Activated CD8-positive, alpha-beta memory T cell treated with anti-CD3 and anti-CD28 coated beads, Interleukin-2, amount 10 ng/mL, durations not matched to agents 7 days and 5 days (primary cell): ENCODE measurements at regions not wholly inside any gene's neighbourhood (a gene's known extent, or its start where the extent isn't known, plus 50 kb on each side); places are given as distances from the start of the nearest gene placed in this dataset.
A peak's percentile ranks its signal among the peaks of the same experiment; 100 is the strongest.

Experiments used
- ATAC-seq: fragments of 150-1000 bp; cut with Tn5 transposase; one replicate; pipeline ENCODE4 v1.10.0; 2021; ENCODE audit warnings: moderate library complexity
- CTCF ChIA-PET: fragments of 350-600 bp; sonication (Branson Sonifier 250); formaldehyde crosslinking; loops from one replicate; lab custom pipeline; 2021; ENCODE audit warnings: antibody characterized with exemption; lab: Charles Lee
- DNase-seq: peaks from one replicate; pipeline ENCODE4 v3.0.0-alpha.2; 2020
- H3K27ac Mint-ChIP-seq: one replicate; pipeline ENCODE4 v1.8.0; 2021; ENCODE audit warnings: mild to moderate bottlenecking, mixed read lengths
- H3K27me3 Mint-ChIP-seq: one replicate; pipeline ENCODE4 v1.8.0; 2021; ENCODE audit warnings: mixed read lengths
- H3K36me3 Mint-ChIP-seq: one replicate; pipeline ENCODE4 v1.8.0; 2021; ENCODE audit warnings: mild to moderate bottlenecking, mixed read lengths
- H3K4me1 Mint-ChIP-seq: one replicate; pipeline ENCODE4 v1.8.0; 2021; ENCODE audit warnings: mixed read lengths
- H3K4me3 Mint-ChIP-seq: one replicate; pipeline ENCODE4 v1.8.0; 2021; ENCODE audit warnings: mild to moderate bottlenecking, moderate library complexity, mixed read lengths
- H3K9me3 Mint-ChIP-seq: one replicate; pipeline ENCODE4 v1.8.0; 2022; ENCODE audit warnings: low read depth, mixed read lengths

- ATAC-seq (no peak), DNase-seq (peak; percentile 21)
- Mint-ChIP-seq H3K27me3 (no peaks in the 10 kb centered on the region), H3K4me1 (no peaks in the 10 kb centered on the region), H3K27ac (no peak overlapping the region), H3K9me3 (no peaks in the 10 kb centered on the region), H3K4me3 (no peak overlapping the region), H3K36me3 (no peaks in the 10 kb centered on the region)
- CTCF ChIA-PET, result no interaction called here
Measured at GRCh38 chr18:78901923-78902794, 77.5 kb upstream of the SALL3 start.

- no peaks in the 10 kb centered on the region for H3K36me3 Mint-ChIP-seq
- no peak overlapping the region for H3K27ac Mint-ChIP-seq
- H3K4me1 Mint-ChIP-seq, result no peaks in the 10 kb centered on the region
- no peaks in the 10 kb centered on the region for H3K9me3 Mint-ChIP-seq
- no peaks in the 10 kb centered on the region for H3K27me3 Mint-ChIP-seq
- DNase-seq (peak; percentile 14), ATAC-seq (no peak)
- no peak overlapping the region for H3K4me3 Mint-ChIP-seq
- CTCF ChIA-PET, result no interaction called here
Measured at GRCh38 chr18:78902795-78903435, 76.7 kb upstream of the SALL3 start.

- no peak overlapping the region for H3K27ac Mint-ChIP-seq
- no peaks in the 10 kb centered on the region for H3K9me3 Mint-ChIP-seq
- H3K4me1 Mint-ChIP-seq, result no peaks in the 10 kb centered on the region
- ATAC-seq (no peak), DNase-seq (peak; percentile 33)
- H3K36me3 Mint-ChIP-seq, result no peaks in the 10 kb centered on the region
- CTCF ChIA-PET, result no interaction called here
- H3K27me3 Mint-ChIP-seq, result no peaks in the 10 kb centered on the region
- H3K4me3 Mint-ChIP-seq, result no peak overlapping the region
Measured at GRCh38 chr18:78903436-78904178, 76.0 kb upstream of the SALL3 start.

DNA sequence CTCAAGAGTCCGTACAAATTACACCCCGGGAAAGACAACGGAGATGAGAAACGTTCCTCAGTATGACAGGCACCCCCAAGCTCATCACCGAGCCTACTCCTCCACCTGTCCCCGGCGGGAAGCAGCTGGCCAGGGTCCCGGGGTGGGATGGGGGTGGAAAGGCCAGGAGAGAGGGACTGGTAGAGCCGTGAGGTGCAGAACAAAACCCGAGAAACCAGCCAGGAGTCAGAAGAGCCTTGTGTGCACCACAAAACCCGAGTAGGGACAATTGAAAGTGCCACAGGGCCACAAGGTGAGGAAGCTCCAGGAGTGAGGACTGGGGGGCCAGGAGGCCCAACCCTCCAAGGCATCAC is 75.5 kb upstream of the SALL3 start:
- no peak overlapping the region for H3K27ac Mint-ChIP-seq
- no peak for ATAC-seq
- DNase-seq, result peak; percentile 12
- CTCF ChIA-PET, result no interaction called here
- H3K9me3 Mint-ChIP-seq, result no peaks in the 10 kb centered on the region
- H3K27me3 Mint-ChIP-seq, result no peaks in the 10 kb centered on the region
- no peak overlapping the region for H3K4me3 Mint-ChIP-seq
- H3K4me1 Mint-ChIP-seq, result no peaks in the 10 kb centered on the region
- H3K36me3 Mint-ChIP-seq, result no peaks in the 10 kb centered on the region

DNA sequence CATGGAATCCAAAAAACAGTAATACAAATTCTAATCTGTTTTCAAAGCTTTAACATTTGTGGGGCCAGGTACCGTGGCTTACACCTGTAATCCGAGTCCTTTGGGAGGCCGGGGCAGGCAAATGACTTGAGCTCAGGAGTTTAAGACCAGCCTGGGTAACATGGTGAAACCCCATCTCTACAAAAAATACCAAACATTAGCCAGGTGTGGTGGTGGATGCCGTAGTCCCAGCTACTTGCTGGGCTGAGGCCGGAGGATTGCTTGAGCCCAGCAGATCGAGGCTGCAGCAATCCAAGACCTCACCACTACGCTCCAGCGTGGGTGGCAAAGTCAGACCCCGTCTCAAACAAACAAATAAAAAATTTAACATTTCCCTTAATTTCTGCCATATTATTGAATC is 74.3 kb upstream of the SALL3 start:
- H3K27ac Mint-ChIP-seq, result no peak overlapping the region
- DNase-seq (no peak), ATAC-seq (no peak)
- CTCF ChIA-PET, result no interaction called here
- H3K4me3 Mint-ChIP-seq, result no peak overlapping the region
- H3K4me1 Mint-ChIP-seq, result no peaks in the 10 kb centered on the region
- H3K9me3 Mint-ChIP-seq, result no peaks in the 10 kb centered on the region
- no peaks in the 10 kb centered on the region for H3K27me3 Mint-ChIP-seq
- no peaks in the 10 kb centered on the region for H3K36me3 Mint-ChIP-seq

- Mint-ChIP-seq H3K4me3 (no peak overlapping the region), H3K27ac (no peak overlapping the region), H3K27me3 (no peaks in the 10 kb centered on the region), H3K9me3 (no peaks in the 10 kb centered on the region), H3K36me3 (no peaks in the 10 kb centered on the region), H3K4me1 (no peaks in the 10 kb centered on the region)
- ATAC-seq, result no peak
- CTCF ChIA-PET, result no interaction called here
- peak; percentile 7 for DNase-seq
Measured at GRCh38 chr18:78906066-78906465, 73.6 kb upstream of the SALL3 start.

- H3K4me3 Mint-ChIP-seq, result no peak overlapping the region
- H3K27ac Mint-ChIP-seq, result no peak overlapping the region
- DNase-seq (no peak), ATAC-seq (no peak)
- no peaks in the 10 kb centered on the region for H3K9me3 Mint-ChIP-seq
- no peaks in the 10 kb centered on the region for H3K36me3 Mint-ChIP-seq
- no peaks in the 10 kb centered on the region for H3K4me1 Mint-ChIP-seq
- no peaks in the 10 kb centered on the region for H3K27me3 Mint-ChIP-seq
- CTCF ChIA-PET, result interaction anchor here (0.7 kb wide), 1 partner anchor 33 kb away, joined by 3 read pairs; no protein-coding TSS in a partner anchor
Measured at GRCh38 chr18:78908462-78909260, 71.0 kb upstream of the SALL3 start.

- no peaks in the 10 kb centered on the region for H3K4me1 Mint-ChIP-seq
- H3K27ac Mint-ChIP-seq, result no peak overlapping the region
Measured at GRCh38 chr18:78911751-78912283, 67.8 kb upstream of the SALL3 start.

DNA sequence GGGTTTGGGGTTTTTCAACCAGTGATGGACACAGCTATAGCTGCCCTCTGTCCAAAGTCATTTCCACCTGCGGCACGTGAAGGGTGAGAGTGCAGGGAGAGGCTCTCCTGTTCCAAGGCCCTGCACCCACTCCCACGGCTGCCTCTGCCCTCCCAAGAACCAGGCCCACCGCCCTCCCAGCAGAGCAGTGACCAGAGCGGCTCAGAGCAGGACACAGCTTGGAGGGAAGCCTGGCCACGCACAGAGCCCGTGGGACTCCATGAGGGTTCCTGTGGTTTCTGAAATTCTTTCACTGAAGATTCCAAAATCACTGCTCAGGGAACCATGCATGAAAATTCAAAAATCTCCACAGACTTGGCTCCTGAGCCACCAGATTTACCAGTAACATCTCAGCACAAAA is 67.3 kb upstream of the SALL3 start:
- no peak overlapping the region for H3K27ac Mint-ChIP-seq
- CTCF ChIA-PET, result no interaction called here
- H3K4me3 Mint-ChIP-seq, result no peak overlapping the region
- ATAC-seq (no peak), DNase-seq (no peak)
- H3K9me3 Mint-ChIP-seq, result peaks cover 2% of the 10 kb centered on the region
- no peaks in the 10 kb centered on the region for H3K27me3 Mint-ChIP-seq
- H3K4me1 Mint-ChIP-seq, result no peaks in the 10 kb centered on the region
- H3K36me3 Mint-ChIP-seq, result no peaks in the 10 kb centered on the region

More at GRCh38 chr18:78911751-78912283, 67.8 kb upstream of the SALL3 start:
- Mint-ChIP-seq H3K27me3 (no peaks in the 10 kb centered on the region), H3K4me3 (no peak overlapping the region), H3K36me3 (no peaks in the 10 kb centered on the region), H3K9me3 (no peaks in the 10 kb centered on the region)
- CTCF ChIA-PET, result no interaction called here
- DNase-seq, result no peak
- no peak for ATAC-seq

DNA sequence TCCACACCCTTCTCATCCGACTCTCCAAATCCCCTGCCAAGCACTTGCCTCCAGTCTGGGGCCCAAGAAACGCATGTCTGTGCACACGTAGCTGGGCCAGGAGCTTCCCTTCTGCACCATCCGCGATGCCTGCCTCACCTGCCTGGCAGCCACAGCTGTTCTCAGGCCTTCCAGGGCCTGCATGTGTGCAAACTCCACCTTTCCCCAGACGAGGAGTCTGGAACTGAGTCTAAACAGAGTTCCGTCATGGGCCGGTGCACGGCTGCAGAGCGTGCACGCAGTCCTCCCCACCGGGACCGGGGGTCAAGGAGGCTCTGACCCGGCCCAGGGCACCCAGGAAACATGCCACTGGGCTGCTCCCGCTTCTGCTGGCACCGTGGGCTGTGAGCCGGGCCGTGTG is 66.8 kb upstream of the SALL3 start:
- no peak overlapping the region for H3K27ac Mint-ChIP-seq
- DNase-seq (no peak), ATAC-seq (no peak)
- H3K36me3 Mint-ChIP-seq, result no peaks in the 10 kb centered on the region
- CTCF ChIA-PET, result no interaction called here
- no peaks in the 10 kb centered on the region for H3K27me3 Mint-ChIP-seq
- no peak overlapping the region for H3K4me3 Mint-ChIP-seq
- H3K4me1 Mint-ChIP-seq, result no peaks in the 10 kb centered on the region
- H3K9me3 Mint-ChIP-seq, result peaks cover 4% of the 10 kb centered on the region

DNA sequence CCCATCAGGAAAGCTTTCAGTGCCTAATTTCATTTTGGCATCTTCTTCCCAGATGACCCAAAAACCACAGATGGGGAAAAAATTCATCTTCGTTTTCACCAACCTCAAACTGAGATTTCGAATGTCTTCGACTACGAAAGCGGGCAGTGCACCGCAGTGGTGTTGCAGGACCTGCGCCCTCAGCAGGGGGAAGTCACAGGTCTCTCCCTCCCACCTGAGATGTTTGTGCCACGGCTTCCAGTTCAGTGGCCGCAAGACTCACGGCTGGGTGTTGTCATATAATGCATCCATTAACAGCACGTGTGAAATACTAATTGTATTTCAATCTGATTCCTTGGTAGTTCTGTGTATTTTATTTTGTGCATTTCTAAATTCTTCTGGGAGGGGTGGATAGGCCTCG is 66.2 kb upstream of the SALL3 start:
- Mint-ChIP-seq H3K27ac (no peak overlapping the region), H3K36me3 (no peaks in the 10 kb centered on the region), H3K4me3 (no peak overlapping the region), H3K4me1 (no peaks in the 10 kb centered on the region), H3K27me3 (no peaks in the 10 kb centered on the region), H3K9me3 (peaks cover 6% of the 10 kb centered on the region)
- no peak for ATAC-seq
- CTCF ChIA-PET, result no interaction called here
- peak; percentile 12 for DNase-seq

DNA sequence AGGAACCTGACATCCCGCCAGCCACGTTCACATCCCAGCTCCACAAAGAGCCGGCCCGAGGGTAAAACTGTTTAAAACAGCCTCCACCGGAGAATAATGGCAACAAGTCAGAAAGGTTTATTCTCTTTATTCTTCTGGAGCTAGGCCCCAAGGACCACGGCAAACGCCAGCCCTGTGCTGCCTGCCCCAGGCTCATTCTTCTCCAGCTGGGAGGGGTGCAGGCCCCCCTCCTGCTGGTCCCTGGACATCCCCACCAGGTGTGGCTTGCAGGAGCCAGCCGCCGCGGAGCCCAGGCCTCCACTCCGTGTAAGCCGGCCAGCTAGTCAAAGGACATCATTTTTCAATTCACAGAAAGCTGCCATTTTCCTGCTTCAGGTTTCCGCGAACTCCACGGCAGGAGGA is 65.8 kb upstream of the SALL3 start:
- no peak for DNase-seq
- H3K27me3 Mint-ChIP-seq, result no peaks in the 10 kb centered on the region

More for the DNA sequence above, 65.8 kb upstream of the SALL3 start:
- Mint-ChIP-seq H3K9me3 (peaks cover 6% of the 10 kb centered on the region), H3K27ac (no peak overlapping the region), H3K36me3 (no peaks in the 10 kb centered on the region), H3K4me1 (no peaks in the 10 kb centered on the region), H3K4me3 (no peak overlapping the region)
- CTCF ChIA-PET, result no interaction called here
- ATAC-seq, result no peak
